ENCODE measurements at regions not wholly inside any gene's neighbourhood (a gene's known extent, or its start where the extent isn't known, plus 50 kb on each side); places are given as distances from the start of the nearest gene placed in this dataset.
"Not testable (repeated sequence)": the region's sequence is repeated elsewhere in the genome, so short reads cannot be mapped to it uniquely, and the experiment has no call there.

- 55% methylated on average over 8 of the region's 10 CpGs for WGBS (ENCODE audit: insufficient coverage)
- H3K27me3 ChIP-seq (replicated peaks in 2 of 5; ENCODE audit: control insufficient read depth in 4 of 5, insufficient read depth in 5 of 5, low read length in 4 of 5); H3K36me3 ChIP-seq (ENCODE audit: control insufficient read depth in 4 of 4, insufficient read depth in 4 of 4, low read length in 3 of 4); POLR2A ChIA-PET; H3K4me1 ChIP-seq (ENCODE audit: control extremely low read depth in 1 of 4, control insufficient read depth in 4 of 4, insufficient read depth in 4 of 4, low read length in 3 of 4); H3K9me3 ChIP-seq (ENCODE audit: control extremely low read depth in 1 of 5, control insufficient read depth in 4 of 5, insufficient read depth in 2 of 5, low read depth in 1 of 5, low read length in 4 of 5); H3K27ac ChIP-seq (ENCODE audit: insufficient read depth in 1 of 2, low read depth in 1 of 2, low read length in 2 of 2, poor library complexity in 1 of 2, severe bottlenecking in 2 of 2): not testable (repeated sequence)
- H3K4me3 ChIP-seq (ENCODE audit: control insufficient read depth in 1 of 7, extremely low read depth in 1 of 7, insufficient read depth in 4 of 7, low read depth in 2 of 7, low read length in 6 of 7) = peak overlapping the region in 2 of 7 experiments; percentile 1 to 33
- DNase-seq = peak in 2 of 3 donors; percentile 22 to 35
- CTCF ChIA-PET = interaction anchor here (0.8 kb wide), 1 partner anchor 54 kb away, joined by 4 read pairs; no protein-coding TSS in a partner anchor
These were observed 104.0 kb upstream of the JCAD start for GRCh38 chr10:30163410-30163809.

GRCh38 chr10:30162796-30163195 is 103.4 kb upstream of the JCAD start:
- H3K9me3 ChIP-seq (ENCODE audit: control extremely low read depth in 1 of 5, control insufficient read depth in 4 of 5, insufficient read depth in 2 of 5, low read depth in 1 of 5, low read length in 4 of 5); H3K4me3 ChIP-seq (ENCODE audit: control insufficient read depth in 1 of 7, extremely low read depth in 1 of 7, insufficient read depth in 4 of 7, low read depth in 2 of 7, low read length in 6 of 7); H3K27ac ChIP-seq (ENCODE audit: insufficient read depth in 1 of 2, low read depth in 1 of 2, low read length in 2 of 2, poor library complexity in 1 of 2, severe bottlenecking in 2 of 2); POLR2A ChIA-PET; H3K4me1 ChIP-seq (ENCODE audit: control extremely low read depth in 1 of 4, control insufficient read depth in 4 of 4, insufficient read depth in 4 of 4, low read length in 3 of 4); H3K36me3 ChIP-seq (ENCODE audit: control insufficient read depth in 4 of 4, insufficient read depth in 4 of 4, low read length in 3 of 4); H3K27me3 ChIP-seq (replicated peaks in 2 of 5; ENCODE audit: control insufficient read depth in 4 of 5, insufficient read depth in 5 of 5, low read length in 4 of 5); DNase-seq: not testable (repeated sequence)
- WGBS (ENCODE audit: insufficient coverage) = 95% methylated on average over 23 of the region's 25 CpGs
- CTCF ChIA-PET = interaction anchor here (0.8 kb wide), 1 partner anchor 53 kb away, joined by 4 read pairs; no protein-coding TSS in a partner anchor

GRCh38 chr10:30160271-30160982 is 101.0 kb upstream of the JCAD start:
- Histone ChIP-seq H3K4me3 (ENCODE audit: control insufficient read depth in 1 of 7, extremely low read depth in 1 of 7, insufficient read depth in 4 of 7, low read depth in 2 of 7, low read length in 6 of 7) (no peak overlapping the region), H3K9me3 (ENCODE audit: control extremely low read depth in 1 of 5, control insufficient read depth in 4 of 5, insufficient read depth in 2 of 5, low read depth in 1 of 5, low read length in 4 of 5) (no peaks in the 10 kb centered on the region), H3K4me1 (ENCODE audit: control extremely low read depth in 1 of 4, control insufficient read depth in 4 of 4, insufficient read depth in 4 of 4, low read length in 3 of 4) (peaks cover 0 to 3% (median 0%) of the 10 kb centered on the region in 4 experiments), H3K36me3 (ENCODE audit: control insufficient read depth in 4 of 4, insufficient read depth in 4 of 4, low read length in 3 of 4) (no peaks in the 10 kb centered on the region), H3K27me3 (replicated peaks in 2 of 5; ENCODE audit: control insufficient read depth in 4 of 5, insufficient read depth in 5 of 5, low read length in 4 of 5) (no peaks in the 10 kb centered on the region), H3K27ac (ENCODE audit: insufficient read depth in 1 of 2, low read depth in 1 of 2, low read length in 2 of 2, poor library complexity in 1 of 2, severe bottlenecking in 2 of 2) (no peak overlapping the region)
- WGBS (ENCODE audit: insufficient coverage) = 76% methylated on average over 5 of the region's 6 CpGs
- CTCF ChIA-PET = no interaction called here
- DNase-seq = no peak
- POLR2A ChIA-PET = no interaction called here

GRCh38 chr10:30159614-30160013 is 100.2 kb upstream of the JCAD start:
- H3K4me1 ChIP-seq (ENCODE audit: control extremely low read depth in 1 of 4, control insufficient read depth in 4 of 4, insufficient read depth in 4 of 4, low read length in 3 of 4); DNase-seq; CTCF ChIA-PET; H3K4me3 ChIP-seq (ENCODE audit: control insufficient read depth in 1 of 7, extremely low read depth in 1 of 7, insufficient read depth in 4 of 7, low read depth in 2 of 7, low read length in 6 of 7); H3K27ac ChIP-seq (ENCODE audit: insufficient read depth in 1 of 2, low read depth in 1 of 2, low read length in 2 of 2, poor library complexity in 1 of 2, severe bottlenecking in 2 of 2); H3K36me3 ChIP-seq (ENCODE audit: control insufficient read depth in 4 of 4, insufficient read depth in 4 of 4, low read length in 3 of 4); H3K27me3 ChIP-seq (replicated peaks in 2 of 5; ENCODE audit: control insufficient read depth in 4 of 5, insufficient read depth in 5 of 5, low read length in 4 of 5); POLR2A ChIA-PET; H3K9me3 ChIP-seq (ENCODE audit: control extremely low read depth in 1 of 5, control insufficient read depth in 4 of 5, insufficient read depth in 2 of 5, low read depth in 1 of 5, low read length in 4 of 5): not testable (repeated sequence)
- WGBS (ENCODE audit: insufficient coverage) = no CpG with 5 or more reads among the region's 2 CpGs

GRCh38 chr10:30158325-30158960 is 99.1 kb upstream of the JCAD start:
- no peak for DNase-seq

GRCh38 chr10:30155401-30155800 is 96.0 kb upstream of the JCAD start:
- no peak overlapping the region for H3K4me3 ChIP-seq (ENCODE audit: control insufficient read depth in 1 of 7, extremely low read depth in 1 of 7, insufficient read depth in 4 of 7, low read depth in 2 of 7, low read length in 6 of 7)
- peaks cover 0 to 11% (median 5%) of the 10 kb centered on the region in 4 experiments for H3K4me1 ChIP-seq (ENCODE audit: control extremely low read depth in 1 of 4, control insufficient read depth in 4 of 4, insufficient read depth in 4 of 4, low read length in 3 of 4)
- no peak overlapping the region for H3K27ac ChIP-seq (ENCODE audit: insufficient read depth in 1 of 2, low read depth in 1 of 2, low read length in 2 of 2, poor library complexity in 1 of 2, severe bottlenecking in 2 of 2)
- POLR2A ChIA-PET = interaction anchor here (0.6 kb wide), 1 partner anchor 194 kb away, joined by 3 read pairs; the partner anchor contains the start of gene MTPAP
- H3K36me3 ChIP-seq (ENCODE audit: control insufficient read depth in 4 of 4, insufficient read depth in 4 of 4, low read length in 3 of 4) = no peaks in the 10 kb centered on the region
- WGBS (ENCODE audit: insufficient coverage) = 69% methylated on average over 3 of the region's 4 CpGs
- CTCF ChIA-PET = no interaction called here
- peaks cover 0 to 2% (median 0%) of the 10 kb centered on the region in 5 experiments for H3K9me3 ChIP-seq (ENCODE audit: control extremely low read depth in 1 of 5, control insufficient read depth in 4 of 5, insufficient read depth in 2 of 5, low read depth in 1 of 5, low read length in 4 of 5)
- DNase-seq = peak in 1 of 3 donors; percentile 14
- no peaks in the 10 kb centered on the region for H3K27me3 ChIP-seq (replicated peaks in 2 of 5; ENCODE audit: control insufficient read depth in 4 of 5, insufficient read depth in 5 of 5, low read length in 4 of 5)

More at GRCh38 chr10:30158325-30158960, 99.1 kb upstream of the JCAD start:
- H3K4me3 ChIP-seq (ENCODE audit: control insufficient read depth in 1 of 7, extremely low read depth in 1 of 7, insufficient read depth in 4 of 7, low read depth in 2 of 7, low read length in 6 of 7) = no peak overlapping the region
- no peak overlapping the region for H3K27ac ChIP-seq (ENCODE audit: insufficient read depth in 1 of 2, low read depth in 1 of 2, low read length in 2 of 2, poor library complexity in 1 of 2, severe bottlenecking in 2 of 2)
- WGBS (ENCODE audit: insufficient coverage) = no CpG with 5 or more reads among the region's 2 CpGs
- CTCF ChIA-PET = no interaction called here
- H3K4me1 ChIP-seq (ENCODE audit: control extremely low read depth in 1 of 4, control insufficient read depth in 4 of 4, insufficient read depth in 4 of 4, low read length in 3 of 4) = no peaks in the 10 kb centered on the region
- H3K27me3 ChIP-seq (replicated peaks in 2 of 5; ENCODE audit: control insufficient read depth in 4 of 5, insufficient read depth in 5 of 5, low read length in 4 of 5) = no peaks in the 10 kb centered on the region
- peaks cover 0 to 2% (median 0%) of the 10 kb centered on the region in 5 experiments for H3K9me3 ChIP-seq (ENCODE audit: control extremely low read depth in 1 of 5, control insufficient read depth in 4 of 5, insufficient read depth in 2 of 5, low read depth in 1 of 5, low read length in 4 of 5)
- POLR2A ChIA-PET = interaction anchor here (0.6 kb wide), 1 partner anchor 158 kb away, joined by 3 read pairs; no protein-coding TSS in a partner anchor
- no peaks in the 10 kb centered on the region for H3K36me3 ChIP-seq (ENCODE audit: control insufficient read depth in 4 of 4, insufficient read depth in 4 of 4, low read length in 3 of 4)

GRCh38 chr10:30154561-30154960 is 95.2 kb upstream of the JCAD start:
- POLR2A ChIA-PET = no interaction called here
- no peak overlapping the region for H3K27ac ChIP-seq (ENCODE audit: insufficient read depth in 1 of 2, low read depth in 1 of 2, low read length in 2 of 2, poor library complexity in 1 of 2, severe bottlenecking in 2 of 2)
- no peak for DNase-seq
- H3K4me1 ChIP-seq (ENCODE audit: control extremely low read depth in 1 of 4, control insufficient read depth in 4 of 4, insufficient read depth in 4 of 4, low read length in 3 of 4) = peaks cover 0 to 11% (median 5%) of the 10 kb centered on the region in 4 experiments
- H3K9me3 ChIP-seq (ENCODE audit: control extremely low read depth in 1 of 5, control insufficient read depth in 4 of 5, insufficient read depth in 2 of 5, low read depth in 1 of 5, low read length in 4 of 5) = peaks cover 0 to 2% (median 0%) of the 10 kb centered on the region in 5 experiments
- H3K27me3 ChIP-seq (replicated peaks in 2 of 5; ENCODE audit: control insufficient read depth in 4 of 5, insufficient read depth in 5 of 5, low read length in 4 of 5) = no peaks in the 10 kb centered on the region
- no CpG with 5 or more reads among the region's 1 CpG for WGBS (ENCODE audit: insufficient coverage)
- no peaks in the 10 kb centered on the region for H3K36me3 ChIP-seq (ENCODE audit: control insufficient read depth in 4 of 4, insufficient read depth in 4 of 4, low read length in 3 of 4)
- CTCF ChIA-PET = no interaction called here
- H3K4me3 ChIP-seq (ENCODE audit: control insufficient read depth in 1 of 7, extremely low read depth in 1 of 7, insufficient read depth in 4 of 7, low read depth in 2 of 7, low read length in 6 of 7) = no peak overlapping the region

All from common myeloid progenitor, CD34-positive (primary cell).